ENCODE measurements at regions not wholly inside any gene's neighbourhood (a gene's known extent, or its start where the extent isn't known, plus 50 kb on each side); places are given as distances from the start of the nearest gene placed in this dataset.

DNA sequence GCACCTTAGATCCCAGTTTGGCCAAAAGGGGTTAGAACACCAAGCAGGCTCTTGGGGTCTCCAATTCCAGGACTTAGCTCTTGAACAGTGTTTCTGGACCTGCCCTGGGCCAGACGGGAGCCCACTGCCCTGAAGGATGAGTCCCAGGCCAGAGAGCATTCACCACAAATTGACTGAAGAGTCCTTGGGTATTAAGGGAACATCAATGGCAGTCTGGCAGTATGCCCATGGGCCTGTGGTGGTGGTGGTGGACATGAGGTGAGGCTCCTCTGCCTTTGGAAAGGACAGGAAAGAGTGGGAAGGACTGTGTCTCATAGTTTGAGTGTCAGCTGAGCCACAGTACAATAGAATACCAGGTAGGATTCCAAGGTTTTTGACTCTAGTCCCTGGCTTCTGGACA lies 960.0 kb downstream of the DIPK2A start:
- POLR2A ChIA-PET: no interaction called here
- CTCF ChIA-PET: no interaction called here
- TF ChIP-seq ARNT (IDR thresholded peaks at IDR 0.05) (no peak), FOXK2 (IDR thresholded peaks at IDR 0.05) (no peak), LEF1 (IDR thresholded peaks at IDR 0.05; ENCODE audit: borderline replicate concordance) (no peak), SUZ12 (IDR thresholded peaks at IDR 0.05) (no peak), BHLHE40 (IDR thresholded peaks at IDR 0.05; ENCODE audit: borderline replicate concordance) (no peak), HDGF (IDR thresholded peaks at IDR 0.05; ENCODE audit: borderline replicate concordance) (no peak), L3MBTL2 (conservative IDR thresholded peaks at IDR 0.05) (no peak), CTBP1 (IDR thresholded peaks at IDR 0.05; ENCODE audit: borderline replicate concordance) (no peak), FOXM1 (IDR thresholded peaks at IDR 0.05; ENCODE audit: borderline replicate concordance) (no peak), TARDBP (IDR thresholded peaks at IDR 0.05) (no peak), FOXA1 (IDR thresholded peaks at IDR 0.05) (no peak), NFRKB (IDR thresholded peaks at IDR 0.05) (no peak), ELF4 (IDR thresholded peaks at IDR 0.05) (no peak)
- TF ChIP-seq, protein P1, sequence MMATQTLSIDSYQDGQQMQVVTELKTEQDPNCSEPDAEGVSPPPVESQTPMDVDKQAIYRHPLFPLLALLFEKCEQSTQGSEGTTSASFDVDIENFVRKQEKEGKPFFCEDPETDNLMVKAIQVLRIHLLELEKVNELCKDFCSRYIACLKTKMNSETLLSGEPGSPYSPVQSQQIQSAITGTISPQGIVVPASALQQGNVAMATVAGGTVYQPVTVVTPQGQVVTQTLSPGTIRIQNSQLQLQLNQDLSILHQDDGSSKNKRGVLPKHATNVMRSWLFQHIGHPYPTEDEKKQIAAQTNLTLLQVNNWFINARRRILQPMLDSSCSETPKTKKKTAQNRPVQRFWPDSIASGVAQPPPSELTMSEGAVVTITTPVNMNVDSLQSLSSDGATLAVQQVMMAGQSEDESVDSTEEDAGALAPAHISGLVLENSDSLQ (IDR thresholded peaks at IDR 0.05): no peak
- no peak for DNase-seq (ENCODE audit: extremely low spot score)

DNA sequence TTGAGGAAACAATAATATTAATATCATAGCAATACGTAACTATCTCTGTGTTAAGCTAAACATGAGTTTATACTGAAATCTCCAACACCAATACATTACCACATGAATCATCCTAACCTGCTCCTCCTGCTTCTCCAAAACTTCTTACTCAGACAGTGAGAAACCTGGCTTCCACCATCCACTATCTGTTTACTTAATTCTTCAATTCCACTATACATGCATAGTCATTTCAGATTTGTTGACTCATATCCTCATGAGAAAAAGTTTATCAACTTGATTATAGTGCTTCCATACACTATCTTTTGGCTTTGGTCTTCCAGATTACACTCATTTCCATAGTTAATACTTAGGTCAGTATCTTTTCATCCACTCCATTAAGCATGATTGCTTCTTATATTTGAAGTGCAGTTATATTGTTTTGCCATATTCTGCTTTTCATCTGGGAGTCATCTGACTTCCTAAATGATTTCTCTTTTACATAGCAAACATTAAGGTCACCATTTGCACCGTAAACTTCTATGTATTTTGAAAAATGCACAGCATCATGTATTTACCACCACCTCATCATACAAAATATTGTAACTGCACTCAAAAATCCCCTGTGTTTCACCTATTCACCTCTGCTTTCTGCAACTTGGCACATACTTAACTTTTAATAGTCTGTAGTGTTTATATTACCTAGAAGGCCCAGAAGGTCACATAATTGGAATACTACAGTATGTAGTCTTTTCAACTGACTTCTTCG lies 970.6 kb downstream of the DIPK2A start:
- TF ChIP-seq SUZ12 (IDR thresholded peaks at IDR 0.05) (no peak), L3MBTL2 (conservative IDR thresholded peaks at IDR 0.05) (no peak), TARDBP (IDR thresholded peaks at IDR 0.05) (no peak), FOXK2 (IDR thresholded peaks at IDR 0.05) (no peak), ARNT (IDR thresholded peaks at IDR 0.05) (no peak), HDGF (IDR thresholded peaks at IDR 0.05; ENCODE audit: borderline replicate concordance) (no peak), SP1 (IDR thresholded peaks at IDR 0.05) (no peak)
- ChIA-PET POLR2A (no interaction called here), CTCF (no interaction called here)
- DNase-seq (ENCODE audit: extremely low spot score): no peak

DNA sequence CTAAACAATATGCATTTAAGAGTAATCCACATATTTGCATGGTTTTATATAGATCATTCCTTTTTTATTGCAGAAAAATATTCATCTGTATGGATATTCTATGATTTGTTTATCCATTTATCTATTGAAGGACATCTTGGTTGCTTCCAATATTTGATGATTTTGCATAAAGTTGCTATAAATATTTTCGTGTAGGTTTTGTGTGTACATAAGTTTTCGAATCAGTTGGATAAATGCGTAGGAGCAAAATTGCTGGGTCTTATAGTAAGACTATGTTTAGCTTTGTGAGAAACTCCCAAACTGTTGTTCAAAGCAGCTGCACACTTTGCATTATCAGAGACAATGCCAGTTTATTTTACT lies 971.2 kb downstream of the DIPK2A start:
- CTCF ChIA-PET: no interaction called here
- DNase-seq (ENCODE audit: extremely low spot score): no peak
- TF ChIP-seq FOXK2 (IDR thresholded peaks at IDR 0.05) (no peak), ELF4 (IDR thresholded peaks at IDR 0.05) (no peak), ZNF384 (IDR thresholded peaks at IDR 0.05) (no peak), FOXA1 (IDR thresholded peaks at IDR 0.05) (no peak), ARNT (IDR thresholded peaks at IDR 0.05) (no peak), NFRKB (IDR thresholded peaks at IDR 0.05) (no peak), TARDBP (IDR thresholded peaks at IDR 0.05) (no peak), SUZ12 (IDR thresholded peaks at IDR 0.05) (no peak), L3MBTL2 (conservative IDR thresholded peaks at IDR 0.05) (no peak), HDGF (IDR thresholded peaks at IDR 0.05; ENCODE audit: borderline replicate concordance) (no peak), LEF1 (IDR thresholded peaks at IDR 0.05; ENCODE audit: borderline replicate concordance) (no peak), FOXM1 (IDR thresholded peaks at IDR 0.05; ENCODE audit: borderline replicate concordance) (no peak), SP1 (IDR thresholded peaks at IDR 0.05) (no peak), CTBP1 (IDR thresholded peaks at IDR 0.05; ENCODE audit: borderline replicate concordance) (no peak), BHLHE40 (IDR thresholded peaks at IDR 0.05; ENCODE audit: borderline replicate concordance) (no peak)
- TF ChIP-seq, protein P1 (IDR thresholded peaks at IDR 0.05): no peak
- POLR2A ChIA-PET: no interaction called here

- TF ChIP-seq NFRKB (IDR thresholded peaks at IDR 0.05) (no peak), FOXK2 (IDR thresholded peaks at IDR 0.05) (no peak), CTBP1 (IDR thresholded peaks at IDR 0.05; ENCODE audit: borderline replicate concordance) (no peak), FOXA1 (IDR thresholded peaks at IDR 0.05) (no peak), TARDBP (IDR thresholded peaks at IDR 0.05) (no peak), ARNT (IDR thresholded peaks at IDR 0.05) (no peak), FOXM1 (IDR thresholded peaks at IDR 0.05; ENCODE audit: borderline replicate concordance) (no peak)
- ChIA-PET POLR2A (no interaction called here), CTCF (interaction anchor here (0.6 kb wide), 1 partner anchor 1161 kb away, joined by 3 read pairs; no protein-coding TSS in a partner anchor)
- no peak for DNase-seq (ENCODE audit: extremely low spot score)
Observed at GRCh38 chr3:144947895-144948294, 976.3 kb downstream of the DIPK2A start.

- CTCF ChIA-PET: no interaction called here
- POLR2A ChIA-PET: no interaction called here
- DNase-seq (ENCODE audit: extremely low spot score): no peak
- TF ChIP-seq LEF1 (IDR thresholded peaks at IDR 0.05; ENCODE audit: borderline replicate concordance) (no peak), ARNT (IDR thresholded peaks at IDR 0.05) (0 out of 2 replicates have a peak, but pooled peaks have one; percentile 23), CTBP1 (IDR thresholded peaks at IDR 0.05; ENCODE audit: borderline replicate concordance) (peak; percentile 43; the same call in 1 of the 2 replicates), ZNF384 (IDR thresholded peaks at IDR 0.05) (peak; percentile 66; the same call in 1 of the 2 replicates), TARDBP (IDR thresholded peaks at IDR 0.05) (no peak), FOXK2 (IDR thresholded peaks at IDR 0.05) (no peak), BHLHE40 (IDR thresholded peaks at IDR 0.05; ENCODE audit: borderline replicate concordance) (no peak)
- TF ChIP-seq, protein P1 (IDR thresholded peaks at IDR 0.05): peak; percentile 93
Observed at GRCh38 chr3:144948711-144949110, 977.1 kb downstream of the DIPK2A start.

- POLR2A ChIA-PET: no interaction called here
- TF ChIP-seq TARDBP (IDR thresholded peaks at IDR 0.05): no peak
- DNase-seq (ENCODE audit: extremely low spot score): no peak
- CTCF ChIA-PET: no interaction called here
Observed at GRCh38 chr3:144953959-144954358, 982.3 kb downstream of the DIPK2A start.
